Fibroblast of lung (primary cell): ENCODE measurements at regions not wholly inside any gene's neighbourhood (a gene's known extent, or its start where the extent isn't known, plus 50 kb on each side); places are given as distances from the start of the nearest gene placed in this dataset.

Source experiments
- EZH2 ChIP-seq: IDR thresholded peaks from 2 replicates; pipeline ENCODE4 v1.5.1; 2012; ENCODE audit warnings: low read length, control low read depth, mild to moderate bottlenecking; ENCODE audit errors: missing control alignments
- TF ChIP-seq, protein P1 (sequence below), 2 donors: IDR thresholded peaks in 1 of 2; conservative IDR thresholded peaks in 1 of 2; 1 replicate in 1 of 2; 2 replicates in 1 of 2; pipeline ENCODE4 v1.5.1; 2011 to 2012; ENCODE audit warnings: low read length in 2 of 2, control low read depth in 1 of 2, inconsistent platforms in 1 of 2, low read depth in 1 of 2, mild to moderate bottlenecking in 1 of 2

DNA sequence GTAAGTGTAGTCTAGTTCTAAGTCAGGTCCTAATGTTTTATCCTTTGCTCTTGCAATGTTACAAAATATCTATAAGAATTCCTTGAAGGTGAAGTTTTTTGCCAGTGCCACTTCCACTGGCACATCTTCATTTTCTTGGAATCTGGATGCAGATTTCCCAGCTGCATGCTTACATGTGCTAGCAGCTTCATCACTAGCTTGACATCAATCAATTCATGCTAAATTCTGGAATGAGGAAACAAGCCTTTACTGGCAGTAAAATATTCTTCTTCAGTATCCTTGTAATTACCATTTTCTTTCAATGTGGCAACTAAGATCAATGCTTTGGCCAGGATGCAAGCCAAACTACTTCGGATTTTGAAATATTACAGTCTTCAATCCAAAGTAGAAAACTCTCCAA is 200.6 kb upstream of the SIX2 start:
- TF ChIP-seq, protein P1, sequence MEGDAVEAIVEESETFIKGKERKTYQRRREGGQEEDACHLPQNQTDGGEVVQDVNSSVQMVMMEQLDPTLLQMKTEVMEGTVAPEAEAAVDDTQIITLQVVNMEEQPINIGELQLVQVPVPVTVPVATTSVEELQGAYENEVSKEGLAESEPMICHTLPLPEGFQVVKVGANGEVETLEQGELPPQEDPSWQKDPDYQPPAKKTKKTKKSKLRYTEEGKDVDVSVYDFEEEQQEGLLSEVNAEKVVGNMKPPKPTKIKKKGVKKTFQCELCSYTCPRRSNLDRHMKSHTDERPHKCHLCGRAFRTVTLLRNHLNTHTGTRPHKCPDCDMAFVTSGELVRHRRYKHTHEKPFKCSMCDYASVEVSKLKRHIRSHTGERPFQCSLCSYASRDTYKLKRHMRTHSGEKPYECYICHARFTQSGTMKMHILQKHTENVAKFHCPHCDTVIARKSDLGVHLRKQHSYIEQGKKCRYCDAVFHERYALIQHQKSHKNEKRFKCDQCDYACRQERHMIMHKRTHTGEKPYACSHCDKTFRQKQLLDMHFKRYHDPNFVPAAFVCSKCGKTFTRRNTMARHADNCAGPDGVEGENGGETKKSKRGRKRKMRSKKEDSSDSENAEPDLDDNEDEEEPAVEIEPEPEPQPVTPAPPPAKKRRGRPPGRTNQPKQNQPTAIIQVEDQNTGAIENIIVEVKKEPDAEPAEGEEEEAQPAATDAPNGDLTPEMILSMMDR (conservative IDR thresholded peaks at IDR 0.05 in 1 of 2, IDR thresholded peaks at IDR 0.05 in 1 of 2; ENCODE audit: low read depth in 1 of 2, low read length in 2 of 2) = no peak
- no peak for TF ChIP-seq EZH2
